NCI-H524 treated with DMSO at 0.1 percent for 48 hours (cell line): ENCODE measurements at regions not wholly inside any gene's neighbourhood (a gene's known extent, or its start where the extent isn't known, plus 50 kb on each side); places are given as distances from the start of the nearest gene placed in this dataset.
"Not testable (repeated sequence)": the region's sequence is repeated elsewhere in the genome, so short reads cannot be mapped to it uniquely, and the experiment has no call there.

Experiments used
- DNase-seq: peaks from one replicate; lab custom pipeline; 2025; lab: John Stamatoyannopoulos, UW

- DNase-seq = no peak
Observed at GRCh38 chrX:9383655-9384054, 81.2 kb upstream of the TBL1X start.

- no peak for DNase-seq
Observed at GRCh38 chrX:9388450-9388849, 76.4 kb upstream of the TBL1X start.

- no peak for DNase-seq
Observed at GRCh38 chrX:9390121-9390520, 74.7 kb upstream of the TBL1X start.

GRCh38 chrX:9390693-9391368 lies 74.0 kb upstream of the TBL1X start:
- no peak for DNase-seq

- no peak for DNase-seq
Observed at GRCh38 chrX:9392445-9392844, 72.4 kb upstream of the TBL1X start.

- DNase-seq = no peak
Observed at GRCh38 chrX:9393571-9393970, 71.3 kb upstream of the TBL1X start.

GRCh38 chrX:9394212-9394611 lies 70.6 kb upstream of the TBL1X start:
- DNase-seq = no peak

GRCh38 chrX:9396930-9397329 lies 67.9 kb upstream of the TBL1X start:
- no peak for DNase-seq

GRCh38 chrX:9401051-9401450 lies 63.8 kb upstream of the TBL1X start:
- DNase-seq = no peak

GRCh38 chrX:9403374-9403773 lies 61.5 kb upstream of the TBL1X start:
- no peak for DNase-seq

GRCh38 chrX:9405635-9406034 lies 59.2 kb upstream of the TBL1X start:
- DNase-seq = not testable (repeated sequence)

GRCh38 chrX:9410889-9411288 lies 54.0 kb upstream of the TBL1X start:
- not testable (repeated sequence) for DNase-seq

GRCh38 chrX:9411682-9412081 lies 53.2 kb upstream of the TBL1X start:
- DNase-seq = not testable (repeated sequence)

GRCh38 chrX:9414416-9414815 lies 50.4 kb upstream of the TBL1X start:
- no peak for DNase-seq
